ENCODE measurements at regions not wholly inside any gene's neighbourhood (a gene's known extent, or its start where the extent isn't known, plus 50 kb on each side); places are given as distances from the start of the nearest gene placed in this dataset.
"Not testable (repeated sequence)": the region's sequence is repeated elsewhere in the genome, so short reads cannot be mapped to it uniquely, and the experiment has no call there.

- DNase-seq (ENCODE audit: low read depth, low spot score), result no peak
- ChIA-PET POLR2A (no interaction called here), CTCF (no interaction called here)
- Histone ChIP-seq H3K27me3 (ENCODE audit: control insufficient read depth, insufficient read depth, low read length) (no peaks in the 10 kb centered on the region), H3K27ac (ENCODE audit: low read depth, low read length) (no peak overlapping the region), H3K4me3 (ENCODE audit: low read depth, low read length) (no peak overlapping the region), H3K9me3 (ENCODE audit: control insufficient read depth, insufficient read depth, low read length) (peaks cover 11% of the 10 kb centered on the region)
- TF ChIP-seq CTCF (IDR thresholded peaks at IDR 0.05; ENCODE audit: low read depth, low read length), result no peak
Observed at GRCh38 chr15:20658024-20658423, 116.4 kb upstream of the GOLGA6L6 start.

DNA sequence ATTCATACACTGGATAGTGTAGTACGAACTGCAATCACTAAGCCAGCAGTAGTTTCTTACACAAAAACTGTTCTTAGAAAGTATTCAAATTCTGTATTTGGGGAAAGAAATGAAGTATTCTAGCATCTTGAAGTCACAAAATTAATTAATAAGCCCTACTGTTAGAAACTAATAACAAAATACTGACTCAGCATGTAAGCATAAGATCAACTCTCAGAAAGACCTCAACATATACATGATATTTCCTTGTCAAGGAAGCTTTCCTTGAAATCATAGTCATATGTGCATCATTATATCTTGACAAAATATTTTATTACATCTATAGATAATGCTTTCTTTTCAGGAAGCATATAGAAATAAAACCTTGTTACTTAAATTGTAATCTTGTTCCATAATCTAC lies 115.5 kb upstream of the GOLGA6L6 start:
- no peaks in the 10 kb centered on the region for H3K27me3 ChIP-seq (ENCODE audit: control insufficient read depth, insufficient read depth, low read length)
- peaks cover 11% of the 10 kb centered on the region for H3K9me3 ChIP-seq (ENCODE audit: control insufficient read depth, insufficient read depth, low read length)
- CTCF ChIA-PET, result no interaction called here
- H3K27ac ChIP-seq (ENCODE audit: low read depth, low read length), result no peak overlapping the region
- no peak overlapping the region for H3K4me3 ChIP-seq (ENCODE audit: low read depth, low read length)
- POLR2A ChIA-PET, result no interaction called here
- no peak for TF ChIP-seq CTCF (IDR thresholded peaks at IDR 0.05; ENCODE audit: low read depth, low read length)
- DNase-seq (ENCODE audit: low read depth, low spot score), result no peak

GRCh38 chr15:20652914-20653313 lies 111.3 kb upstream of the GOLGA6L6 start:
- TF ChIP-seq CTCF (IDR thresholded peaks at IDR 0.05; ENCODE audit: low read depth, low read length), result no peak
- no peak for DNase-seq (ENCODE audit: low read depth, low spot score)
- no peak overlapping the region for H3K4me3 ChIP-seq (ENCODE audit: low read depth, low read length)
- H3K9me3 ChIP-seq (ENCODE audit: control insufficient read depth, insufficient read depth, low read length), result peaks cover 6% of the 10 kb centered on the region; the same call in 1 of the 2 replicates
- no peak overlapping the region for H3K27ac ChIP-seq (ENCODE audit: low read depth, low read length)
- ChIA-PET CTCF (no interaction called here), POLR2A (no interaction called here)
- no peaks in the 10 kb centered on the region for H3K27me3 ChIP-seq (ENCODE audit: control insufficient read depth, insufficient read depth, low read length)

GRCh38 chr15:20648402-20648975 lies 106.9 kb upstream of the GOLGA6L6 start:
- H3K27me3 ChIP-seq (ENCODE audit: control insufficient read depth, insufficient read depth, low read length); H3K4me3 ChIP-seq (ENCODE audit: low read depth, low read length); DNase-seq (ENCODE audit: low read depth, low spot score); CTCF ChIA-PET; POLR2A ChIA-PET; H3K27ac ChIP-seq (ENCODE audit: low read depth, low read length): not testable (repeated sequence)
- H3K9me3 ChIP-seq (ENCODE audit: control insufficient read depth, insufficient read depth, low read length), result peaks cover 15% of the 10 kb centered on the region

DNA sequence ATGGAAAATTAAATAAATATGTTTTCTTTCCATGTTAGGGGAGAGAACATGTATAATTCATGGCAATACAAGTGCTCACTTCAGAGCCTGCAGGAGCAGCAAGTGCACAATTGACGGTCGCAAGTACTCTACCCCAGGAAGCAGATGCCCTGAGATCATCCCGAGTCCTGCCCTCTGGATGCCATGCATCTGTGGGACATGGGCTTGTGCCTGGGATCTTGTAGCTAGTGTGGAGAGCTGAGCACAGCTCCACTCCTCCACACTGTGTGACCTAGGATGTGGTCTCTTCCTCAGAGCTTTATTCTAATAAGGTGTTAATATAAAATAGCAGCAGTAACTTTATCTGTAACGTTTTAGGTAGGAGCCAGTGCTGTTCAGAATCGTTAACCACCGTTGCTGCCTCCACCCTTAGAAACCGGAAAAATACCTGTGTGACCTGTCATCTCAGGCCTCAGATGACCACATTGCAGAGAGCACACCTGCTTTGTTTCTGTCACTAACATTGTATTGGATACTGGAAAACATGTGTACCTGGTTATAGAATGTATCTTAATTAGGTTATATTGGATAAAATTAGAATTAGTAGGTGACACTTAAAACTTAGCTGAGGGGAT lies 105.0 kb upstream of the GOLGA6L6 start:
- no peaks in the 10 kb centered on the region for H3K27me3 ChIP-seq (ENCODE audit: control insufficient read depth, insufficient read depth, low read length)
- H3K9me3 ChIP-seq (ENCODE audit: control insufficient read depth, insufficient read depth, low read length), result peaks cover 23% of the 10 kb centered on the region
- no peak overlapping the region for H3K27ac ChIP-seq (ENCODE audit: low read depth, low read length)
- ChIA-PET POLR2A (no interaction called here), CTCF (no interaction called here)
- no peak overlapping the region for H3K4me3 ChIP-seq (ENCODE audit: low read depth, low read length)
- TF ChIP-seq CTCF (IDR thresholded peaks at IDR 0.05; ENCODE audit: low read depth, low read length), result no peak
- DNase-seq (ENCODE audit: low read depth, low spot score), result no peak
